HTR-8/SVneo (cell line): ENCODE measurements at regions not wholly inside any gene's neighbourhood (a gene's known extent, or its start where the extent isn't known, plus 50 kb on each side); places are given as distances from the start of the nearest gene placed in this dataset.

Source experiments
- DNase-seq: peaks from one replicate; pipeline ENCODE4 v3.0.0; 2011; ENCODE audit warnings: low spot score, mixed read lengths; ENCODE audit not compliant: insufficient read length
- FAIRE-seq: peaks from 2 replicates; lab custom pipeline; 2011; peaks lifted over from hg19 to GRCh38; lab: Jason Lieb, UNC

DNA sequence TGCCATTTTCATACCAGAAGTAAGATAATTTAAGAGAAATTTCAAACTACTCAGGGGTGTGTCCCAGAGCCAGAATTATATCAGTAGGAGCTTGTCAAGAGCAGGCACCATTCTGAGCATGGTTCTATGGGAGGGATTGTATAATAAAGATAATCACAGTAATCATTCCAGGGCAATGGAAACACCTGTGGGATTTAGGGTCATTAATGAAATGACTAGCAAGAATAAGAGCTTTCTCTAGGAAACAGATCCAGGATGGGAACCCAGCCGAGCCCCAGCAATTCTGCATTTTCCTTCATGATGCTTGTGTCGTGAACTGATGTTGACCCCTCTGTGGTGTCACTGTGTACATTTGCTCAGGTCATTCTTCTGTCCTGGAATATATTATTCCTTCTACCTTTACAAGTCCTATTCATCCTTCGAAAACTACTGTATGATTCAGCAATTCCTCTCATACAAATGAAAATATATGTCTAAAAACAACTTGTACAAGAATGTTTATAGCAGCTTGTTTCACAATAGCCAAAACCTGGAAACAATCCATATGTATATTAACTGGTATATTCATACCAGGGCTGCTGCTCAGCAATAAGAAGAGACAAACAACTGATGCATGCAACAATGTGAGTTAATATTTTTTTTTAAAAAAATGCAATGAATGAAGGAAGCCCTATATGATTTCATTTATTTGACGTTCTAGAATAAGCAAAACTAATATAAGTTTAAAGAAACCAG lies 687.8 kb upstream of the KLHL29 start:
- no peak for DNase-seq
- FAIRE-seq = no peak

DNA sequence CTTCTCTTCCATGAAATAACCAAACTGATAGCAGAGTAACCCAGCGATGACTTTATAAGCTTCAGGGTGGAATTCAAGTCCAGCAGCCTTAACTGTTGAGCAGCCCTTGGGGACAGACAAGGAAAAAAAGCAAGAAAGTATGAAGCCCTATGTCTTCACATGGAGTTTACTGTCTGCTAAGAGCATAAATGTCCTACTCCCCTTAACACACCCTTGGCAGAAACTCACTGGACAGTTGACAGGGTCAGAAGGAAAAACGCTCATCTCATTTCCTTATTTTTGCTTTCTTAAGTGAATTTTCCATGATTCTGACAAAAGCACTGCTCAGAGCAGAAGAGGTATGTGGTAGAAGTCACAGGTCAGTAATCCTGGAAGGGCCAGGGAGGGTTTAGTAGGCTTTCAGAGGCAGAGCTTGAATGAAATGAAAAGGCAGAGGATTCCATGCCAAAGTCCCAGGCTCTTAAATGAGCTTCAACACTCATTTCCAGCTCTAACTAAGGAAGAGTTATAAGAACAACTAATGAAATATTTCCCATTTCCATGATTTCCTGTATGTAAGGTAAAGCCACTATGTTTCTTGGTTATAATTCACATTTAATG lies 683.3 kb upstream of the KLHL29 start:
- no peak for FAIRE-seq

DNA sequence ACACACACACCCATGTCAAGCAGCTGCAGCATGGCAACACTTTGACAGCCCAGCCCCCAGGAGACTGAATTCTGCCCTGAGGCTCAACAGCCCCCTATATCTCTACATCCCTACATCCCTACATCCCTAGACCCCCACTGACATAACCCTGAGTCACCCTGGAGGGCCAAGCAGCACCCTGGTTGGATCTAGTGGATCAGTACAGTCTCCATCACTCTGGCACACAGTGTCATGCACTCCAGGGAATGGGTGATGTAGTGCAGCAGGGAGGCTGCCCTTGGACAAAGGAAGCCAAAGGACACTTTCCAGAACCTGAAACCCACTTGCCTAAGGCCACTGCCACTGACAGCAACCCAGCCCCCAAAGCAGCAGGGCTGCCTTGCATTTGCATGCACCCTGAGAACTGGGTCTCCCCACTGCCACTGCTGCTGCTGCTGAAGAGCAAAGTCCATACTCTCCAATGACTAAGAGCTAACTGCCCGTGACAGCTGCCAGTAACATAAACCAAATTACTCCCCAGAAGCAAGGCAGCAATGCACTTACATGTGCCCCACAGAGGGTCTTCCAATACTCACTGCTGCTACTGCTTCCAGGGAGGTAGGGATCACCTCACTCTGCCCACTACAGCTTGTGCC lies 681.6 kb upstream of the KLHL29 start:
- no peak for DNase-seq
- no peak for FAIRE-seq

More for the DNA sequence above, 683.3 kb upstream of the KLHL29 start:
- DNase-seq = no peak

DNA sequence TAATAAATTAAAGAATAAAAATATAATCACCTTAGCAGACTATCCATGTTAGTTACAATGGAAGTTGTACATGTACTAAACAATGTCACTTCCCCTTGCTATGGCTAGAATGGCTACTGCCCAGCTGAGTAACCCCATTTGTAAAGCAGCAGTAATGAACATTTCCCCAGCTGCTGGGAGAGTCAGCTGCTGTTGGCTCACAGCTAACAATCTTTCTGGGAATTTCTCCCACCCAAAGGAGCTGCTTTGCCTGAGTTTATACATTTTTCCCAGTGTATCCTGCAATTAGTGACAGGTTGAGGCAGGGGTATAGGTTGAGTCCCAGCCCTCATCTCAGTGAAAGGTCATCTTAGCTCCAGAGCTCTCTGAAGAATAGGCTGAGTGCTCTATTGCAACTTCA lies 665.6 kb upstream of the KLHL29 start:
- no peak for FAIRE-seq
- DNase-seq = no peak

DNA sequence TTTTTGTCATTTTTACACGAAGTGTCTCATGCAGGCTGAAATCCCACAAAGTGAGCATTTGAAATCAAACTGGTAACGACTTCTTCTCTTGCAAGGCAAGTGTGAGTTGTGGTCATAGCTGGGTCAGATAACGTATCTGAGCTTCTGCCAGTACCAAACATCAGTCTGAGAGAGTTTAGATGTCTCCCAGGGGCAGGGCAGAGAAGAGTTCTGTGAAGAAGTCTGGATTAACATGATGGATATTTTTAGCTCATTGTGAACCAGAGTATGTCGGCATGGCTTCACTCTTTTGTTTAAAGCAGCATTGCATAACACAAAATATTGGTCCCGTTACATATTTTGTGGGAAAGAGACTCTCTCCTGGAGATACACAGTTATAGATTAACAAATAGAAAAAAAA lies 655.5 kb upstream of the KLHL29 start:
- DNase-seq = no peak
- FAIRE-seq = no peak

DNA sequence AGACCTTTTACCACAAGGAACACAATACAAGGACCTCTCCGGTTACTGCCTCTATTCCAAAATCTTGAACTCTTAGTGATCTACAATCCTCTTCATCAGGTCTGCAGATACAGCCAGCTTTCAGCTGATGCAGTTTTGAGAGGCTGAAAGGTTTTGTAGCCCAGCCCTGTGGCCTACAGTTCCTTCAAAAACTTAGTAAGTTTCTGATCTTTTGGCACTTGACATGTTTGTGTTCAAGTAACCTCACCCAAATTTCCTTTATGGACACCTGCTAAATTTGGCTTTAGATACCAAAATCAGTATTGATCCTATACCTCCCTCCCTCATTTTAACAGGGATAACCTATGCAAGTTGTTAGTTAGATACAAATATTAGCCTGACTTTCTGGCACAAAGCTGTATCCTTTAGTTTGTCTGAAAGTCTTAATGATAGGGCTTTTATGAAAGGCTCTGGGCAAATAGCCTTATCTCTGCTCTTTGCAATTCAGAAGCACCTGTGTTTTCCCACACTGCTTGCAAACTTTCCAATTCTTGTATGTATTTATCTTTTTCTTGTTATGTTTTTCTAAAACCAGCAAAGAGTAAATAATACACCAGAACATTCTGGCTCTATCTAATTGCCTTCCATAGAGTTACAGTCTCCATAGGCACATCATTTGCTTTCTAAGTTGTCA lies 650.5 kb upstream of the KLHL29 start:
- no peak for DNase-seq
- FAIRE-seq = no peak

DNA sequence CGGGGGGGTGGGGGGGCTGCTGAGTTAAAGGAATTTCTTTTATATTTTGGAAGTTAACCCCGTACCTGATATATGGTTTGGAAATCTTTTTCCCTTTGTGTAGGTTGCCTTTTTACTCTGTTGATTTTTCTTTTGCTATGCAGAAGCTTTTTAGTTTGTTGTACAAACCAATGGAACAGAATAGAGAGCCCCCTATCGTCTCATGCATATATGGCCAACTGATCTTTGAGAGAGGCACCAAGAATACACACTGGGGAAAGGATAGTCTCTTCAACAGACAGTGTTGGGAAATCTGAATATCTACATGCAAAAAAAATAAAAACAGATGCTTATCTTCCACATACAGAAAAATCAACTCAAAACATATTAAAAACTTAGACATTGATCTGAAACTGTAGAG lies 647.8 kb upstream of the KLHL29 start:
- no peak for FAIRE-seq
- DNase-seq = no peak

DNA sequence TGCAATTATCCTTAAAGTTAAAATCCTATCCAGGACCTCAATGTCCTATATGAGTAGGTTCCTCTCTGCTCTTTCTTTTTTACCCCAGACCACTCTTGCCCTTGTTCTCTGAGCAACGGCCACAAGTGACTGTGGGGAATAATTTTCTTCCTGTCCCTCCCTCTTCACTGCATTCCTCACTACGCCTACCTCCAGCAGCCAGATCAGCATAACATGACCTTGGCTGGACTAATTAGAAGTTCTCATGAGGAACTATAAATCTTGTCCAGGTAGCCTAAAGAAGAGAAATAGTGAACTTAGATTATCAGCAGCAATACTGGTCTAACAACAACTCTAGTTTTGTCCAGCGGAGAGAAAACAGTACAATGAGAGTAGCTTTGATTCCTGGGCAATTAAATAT lies 643.8 kb upstream of the KLHL29 start:
- DNase-seq (no peak), FAIRE-seq (no peak)

DNA sequence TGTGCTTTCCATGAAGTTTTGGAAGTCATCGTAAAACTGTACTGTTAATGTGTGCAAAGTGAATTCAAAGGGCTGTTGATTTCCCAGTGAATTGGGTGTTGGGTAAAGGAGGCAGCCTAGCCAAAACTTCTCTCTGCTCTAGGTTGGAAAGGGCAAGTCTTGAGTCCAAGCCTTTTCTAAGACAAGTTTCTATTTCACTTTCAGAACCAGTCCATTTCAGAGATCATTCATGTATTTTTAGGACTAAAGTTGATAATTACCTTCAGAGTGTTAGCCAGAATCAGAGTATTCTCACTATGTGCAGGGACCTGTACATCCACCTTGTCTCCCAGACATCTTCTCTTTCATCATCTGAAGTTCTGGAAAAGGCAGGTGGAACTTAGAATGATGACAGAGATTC lies 636.1 kb upstream of the KLHL29 start:
- FAIRE-seq = no peak
- DNase-seq = no peak

DNA sequence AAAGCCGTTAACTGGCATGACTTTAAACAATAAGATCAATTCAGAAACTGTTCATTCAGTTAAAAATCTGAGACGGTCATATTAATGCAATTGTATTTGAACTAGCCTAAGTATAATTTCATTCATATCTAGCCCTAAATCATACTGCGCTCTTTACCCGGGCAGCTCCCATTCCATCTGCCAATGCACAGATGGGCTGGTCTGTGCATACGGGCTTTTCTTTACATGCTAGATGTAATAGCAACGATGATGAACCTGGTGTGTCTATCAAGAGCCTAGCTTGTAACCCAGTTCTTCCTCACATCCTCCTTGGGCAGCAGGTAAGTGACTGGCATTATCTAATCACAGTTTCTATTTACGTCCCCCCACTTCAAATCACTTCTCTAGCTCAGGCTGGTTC lies 631.5 kb upstream of the KLHL29 start:
- DNase-seq = no peak
- FAIRE-seq = no peak

DNA sequence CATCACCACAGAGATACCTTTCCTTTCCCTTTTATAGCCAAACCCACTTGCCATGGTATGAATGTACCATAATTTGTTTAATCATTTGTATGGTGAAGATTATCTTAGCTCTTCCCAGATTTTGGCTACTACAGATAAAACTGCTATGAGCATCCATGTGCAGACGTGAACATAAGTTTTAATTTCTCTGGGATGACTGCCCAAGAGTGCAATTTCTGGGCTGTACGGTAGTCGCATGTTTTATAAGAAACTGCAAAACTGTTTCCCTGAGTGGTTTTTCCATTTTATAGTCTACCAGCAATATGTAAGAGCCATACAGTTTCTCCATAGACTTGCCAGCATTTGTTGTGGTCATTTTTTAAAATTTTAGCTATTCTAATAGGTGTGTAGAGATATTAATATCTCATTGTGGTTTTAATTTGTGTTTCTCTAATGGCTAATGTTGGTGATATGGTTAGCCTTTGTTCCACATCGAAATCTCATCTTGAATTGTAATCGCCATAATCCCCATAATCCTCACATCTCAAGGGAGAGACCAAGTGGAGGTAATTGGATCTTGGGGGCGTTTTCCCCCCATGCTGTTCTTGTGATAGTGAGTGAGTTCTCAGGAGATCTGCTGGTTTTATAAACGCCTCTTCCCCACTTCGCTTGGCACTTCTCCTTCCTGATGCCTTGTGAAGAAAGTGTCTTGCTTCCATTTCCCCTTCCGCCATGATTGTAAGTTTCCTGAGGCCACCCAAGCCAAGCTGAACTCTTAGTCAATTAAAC lies 628.5 kb upstream of the KLHL29 start:
- DNase-seq (no peak), FAIRE-seq (no peak)

DNA sequence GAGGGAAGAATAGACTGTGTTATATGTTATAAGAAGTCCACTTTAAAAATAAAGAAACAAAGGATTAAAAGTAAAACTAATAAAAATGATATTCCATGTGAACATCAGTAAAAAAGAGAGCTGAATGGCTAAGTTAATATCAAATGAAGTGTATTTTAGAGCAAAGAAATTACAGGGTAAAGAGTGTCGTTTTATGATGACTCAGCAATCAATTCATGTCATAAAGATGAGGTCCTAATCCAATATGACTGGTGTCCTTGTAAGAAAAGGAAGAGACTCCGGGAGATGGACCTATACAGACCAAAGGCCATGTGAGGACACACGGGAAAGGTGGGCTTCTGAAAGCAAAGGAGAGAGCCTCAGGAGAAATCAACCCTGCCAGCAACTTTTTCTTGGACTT lies 615.5 kb upstream of the KLHL29 start:
- FAIRE-seq = no peak
- no peak for DNase-seq

DNA sequence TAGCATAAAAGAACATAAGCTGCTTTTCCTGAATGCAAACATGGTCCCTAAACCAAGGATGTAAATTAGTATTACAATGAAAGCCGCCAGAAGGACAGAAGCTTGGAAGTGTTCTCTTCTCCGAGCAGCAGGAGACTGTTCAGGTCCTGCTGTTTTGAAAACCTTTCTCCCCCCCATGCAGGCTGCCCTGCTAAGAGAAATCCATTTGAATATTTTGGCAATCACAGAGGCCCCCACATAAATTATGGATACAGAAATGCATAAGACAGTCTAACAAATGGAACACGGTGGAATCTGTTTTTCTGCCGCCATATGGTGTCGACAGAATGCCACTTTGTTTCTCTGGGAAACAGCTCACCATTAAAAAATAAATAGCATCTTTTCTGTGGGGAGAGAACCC lies 600.4 kb upstream of the KLHL29 start:
- no peak for DNase-seq
- FAIRE-seq = no peak

DNA sequence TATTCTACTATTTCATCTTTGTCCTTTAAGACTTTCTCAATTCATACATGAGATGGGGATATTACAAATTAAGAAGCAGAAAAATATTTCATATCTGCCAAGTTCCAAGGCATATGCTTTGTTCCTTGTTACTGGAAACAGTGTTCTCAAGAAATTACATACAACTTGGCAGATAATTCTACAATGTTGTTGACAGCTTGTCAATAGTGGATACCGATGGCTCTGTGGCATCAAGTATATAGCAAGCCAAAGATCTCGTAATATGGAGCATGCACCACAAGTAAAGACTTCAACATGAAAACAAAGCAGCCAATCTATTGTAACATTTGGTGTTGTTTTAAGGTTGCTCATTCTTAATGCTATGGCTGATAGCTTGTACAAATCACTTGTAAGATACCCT lies 598.2 kb upstream of the KLHL29 start:
- FAIRE-seq (no peak), DNase-seq (no peak)

DNA sequence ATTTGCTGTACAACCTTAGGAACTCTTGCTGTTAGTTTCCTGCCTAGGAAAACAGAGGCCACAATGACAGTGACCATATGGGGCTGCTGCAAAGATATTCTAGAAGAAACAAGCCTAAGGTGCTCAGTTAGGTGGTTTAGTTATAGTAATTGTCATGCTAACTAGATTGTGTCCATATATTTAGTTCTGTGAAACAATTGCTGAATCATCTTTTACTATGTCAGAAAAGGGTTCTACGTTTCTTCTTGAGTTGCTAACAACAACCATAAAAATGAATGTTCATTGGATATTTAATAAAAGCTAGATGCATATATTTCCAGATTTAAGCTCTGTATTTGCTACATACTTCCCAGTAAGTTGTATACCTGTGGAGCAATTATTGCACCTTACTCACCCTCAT lies 597.2 kb upstream of the KLHL29 start:
- DNase-seq (no peak), FAIRE-seq (no peak)

DNA sequence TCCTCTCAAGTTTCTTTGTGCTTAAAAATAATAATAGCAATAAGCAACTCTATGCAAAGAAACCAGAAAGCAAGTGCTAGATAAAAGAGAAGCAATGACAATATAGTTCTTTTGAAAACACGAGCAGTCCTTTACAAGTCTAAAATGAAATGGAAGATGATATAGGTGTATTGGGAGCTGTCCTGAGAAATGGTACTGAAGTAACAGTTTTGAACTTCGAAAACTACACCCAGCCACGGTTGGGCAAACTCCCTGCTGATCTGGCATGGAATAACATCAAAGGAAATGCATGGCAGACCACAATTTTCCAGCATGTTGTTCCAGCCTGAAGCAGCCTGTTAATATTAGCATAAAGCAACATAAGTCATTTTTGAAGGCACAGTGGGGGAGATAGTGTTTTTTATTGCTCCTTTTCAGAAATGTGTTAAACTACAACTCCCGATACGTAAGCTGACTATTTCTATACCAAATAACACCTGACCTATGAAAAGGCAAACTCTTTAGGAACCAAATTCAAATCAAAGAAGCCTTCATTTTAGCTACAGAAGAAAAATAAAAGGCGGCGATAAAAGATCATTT lies 596.1 kb upstream of the KLHL29 start:
- no peak for DNase-seq
- FAIRE-seq = no peak

DNA sequence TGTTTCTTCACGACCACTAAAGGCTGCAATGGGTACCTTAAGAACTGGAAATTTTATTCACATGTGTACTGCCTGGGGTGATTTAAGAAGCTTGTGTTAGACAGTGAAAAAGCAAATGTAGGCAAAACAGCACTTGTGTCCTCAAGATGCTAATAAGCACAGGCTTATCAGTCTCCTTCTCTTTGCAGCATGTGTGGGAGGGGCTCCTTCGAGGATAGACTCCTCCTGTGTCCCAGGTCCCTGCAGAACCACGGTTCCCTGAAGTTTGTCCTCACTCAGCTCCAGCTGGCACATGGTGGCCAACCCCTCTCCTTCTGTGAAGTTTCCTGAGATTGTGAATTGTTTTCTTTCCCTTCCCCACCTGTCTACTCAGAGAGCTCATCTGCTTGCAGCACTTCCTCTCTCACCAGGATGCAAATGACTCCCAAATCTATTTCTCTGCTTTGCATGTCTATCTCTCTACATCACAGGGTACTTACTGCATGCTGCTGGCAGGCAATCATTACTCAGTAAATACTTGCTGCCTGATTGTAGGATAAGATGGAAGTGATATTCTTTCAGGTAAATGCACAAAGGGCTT lies 589.6 kb upstream of the KLHL29 start:
- no peak for FAIRE-seq
- no peak for DNase-seq

DNA sequence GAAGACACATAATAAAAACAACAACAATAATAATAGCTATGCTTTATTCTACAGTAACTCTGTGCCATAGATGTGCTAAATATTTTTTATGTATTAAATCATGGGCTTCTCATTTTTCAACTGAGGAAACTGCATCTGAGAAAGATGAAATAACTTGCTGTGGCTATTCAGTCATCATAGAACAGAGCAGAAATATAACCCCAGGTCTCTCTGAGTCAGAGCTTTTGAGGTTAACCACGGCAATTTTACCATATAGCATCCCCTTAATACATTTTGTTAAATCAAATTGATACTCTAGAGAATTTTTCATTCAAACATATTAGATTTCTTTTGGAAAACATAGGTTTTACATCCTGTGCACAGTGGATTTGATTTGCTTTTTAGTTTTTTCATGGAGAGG lies 586.6 kb upstream of the KLHL29 start:
- FAIRE-seq (no peak), DNase-seq (no peak)

DNA sequence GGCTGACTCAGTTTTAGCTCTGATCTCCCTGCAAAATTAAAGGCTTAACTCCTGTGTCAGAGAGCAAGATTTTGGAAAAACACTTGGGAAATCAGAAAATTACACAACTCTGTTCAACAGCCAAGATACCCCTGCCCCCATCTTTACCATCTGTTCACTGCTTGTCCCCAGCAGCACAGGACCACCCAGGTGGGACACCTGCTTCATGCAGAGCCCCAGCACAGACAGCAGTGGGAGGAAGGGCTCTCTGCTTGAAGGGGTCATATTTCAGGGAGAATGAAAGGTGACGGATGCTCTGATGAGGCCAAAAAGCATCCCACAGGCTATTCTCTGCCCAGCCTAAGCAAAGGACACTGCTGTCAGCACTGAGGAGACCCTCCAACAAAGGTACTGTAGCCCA lies 584.6 kb upstream of the KLHL29 start:
- FAIRE-seq = no peak
- DNase-seq = no peak

DNA sequence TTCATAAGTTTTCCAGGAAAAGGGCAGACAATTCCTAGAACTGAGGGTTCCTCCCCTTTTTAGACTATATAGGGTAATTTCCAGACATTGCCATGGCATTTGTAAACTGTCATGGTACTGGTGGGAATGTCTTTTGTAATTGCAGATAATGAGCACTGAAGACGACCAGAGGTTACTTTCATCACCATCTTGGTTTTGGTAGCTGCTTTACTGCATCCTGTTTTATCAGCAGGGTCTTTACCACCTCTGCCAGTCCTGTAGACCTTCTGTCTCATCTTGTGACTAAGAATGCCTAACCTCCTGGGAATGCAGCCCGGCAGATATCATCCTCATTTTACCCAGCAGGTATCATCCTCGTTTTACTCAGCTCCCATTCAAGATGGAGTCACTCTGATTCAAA lies 583.9 kb upstream of the KLHL29 start:
- DNase-seq = no peak
- no peak for FAIRE-seq
